Spinal cord (tissue), 9 donors: ENCODE measurements at regions not wholly inside any gene's neighbourhood (a gene's known extent, or its start where the extent isn't known, plus 50 kb on each side); places are given as distances from the start of the nearest gene placed in this dataset.

Experiments
- DNase-seq, 6 donors: peaks; one replicate each; pipeline versions ENCODE4 v3.0.0 to v3.0.0-alpha.2; 2013 to 2015; ENCODE audit warnings: low spot score in 6 of 6, low read depth in 4 of 6
- H3K27ac ChIP-seq: one replicate; pipeline ENCODE4 v1.5.1; 2013; ENCODE audit warnings: low read depth, low read length, control low read depth
- H3K27me3 ChIP-seq: one replicate; pipeline ENCODE4 v1.6.1; 2013; ENCODE audit warnings: low read length; ENCODE audit not compliant: control insufficient read depth, insufficient read depth
- H3K36me3 ChIP-seq: one replicate; pipeline ENCODE4 v1.6.1; 2013; ENCODE audit warnings: low read length; ENCODE audit not compliant: control insufficient read depth, insufficient read depth
- H3K4me1 ChIP-seq: one replicate; pipeline ENCODE4 v1.6.1; 2013; ENCODE audit warnings: low read length; ENCODE audit not compliant: control insufficient read depth, insufficient read depth
- H3K4me3 ChIP-seq: one replicate; pipeline ENCODE4 v1.5.1; 2013; ENCODE audit warnings: low read depth, low read length, control low read depth
- H3K9me3 ChIP-seq: one replicate; pipeline ENCODE4 v1.6.1; 2013; ENCODE audit warnings: low read length; ENCODE audit not compliant: control insufficient read depth, insufficient read depth
- WGBS: methylation state at CpG from one replicate; pipeline ENCODE4 v1.1.5; 2013; ENCODE audit warnings: missing lambda C conversion rate; ENCODE audit not compliant: insufficient coverage; 5-methylcytosine and 5-hydroxymethylcytosine counted together
- donor health status: healthy.

DNA sequence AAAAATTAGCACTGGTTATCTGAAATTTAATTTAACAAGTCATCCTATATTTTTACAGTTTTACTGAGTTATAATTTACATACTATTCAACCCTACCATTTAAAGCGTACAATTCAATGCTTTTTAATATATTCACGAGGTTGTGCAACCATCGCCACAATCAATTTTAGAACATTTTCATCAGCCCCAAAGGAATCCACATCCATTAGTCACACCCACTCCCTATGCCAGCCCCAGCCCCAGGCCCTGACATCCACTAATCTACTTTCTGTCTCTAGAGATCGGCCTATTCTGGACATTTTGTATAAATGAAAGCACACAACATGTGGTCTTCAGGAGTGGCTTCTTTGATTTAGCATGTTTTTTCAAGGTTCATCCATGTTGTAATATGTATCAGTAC, 134.7 kb downstream of the PSMG1 start:
- Histone ChIP-seq H3K9me3 (no peaks in the 10 kb centered on the region), H3K4me1 (no peaks in the 10 kb centered on the region)

DNA sequence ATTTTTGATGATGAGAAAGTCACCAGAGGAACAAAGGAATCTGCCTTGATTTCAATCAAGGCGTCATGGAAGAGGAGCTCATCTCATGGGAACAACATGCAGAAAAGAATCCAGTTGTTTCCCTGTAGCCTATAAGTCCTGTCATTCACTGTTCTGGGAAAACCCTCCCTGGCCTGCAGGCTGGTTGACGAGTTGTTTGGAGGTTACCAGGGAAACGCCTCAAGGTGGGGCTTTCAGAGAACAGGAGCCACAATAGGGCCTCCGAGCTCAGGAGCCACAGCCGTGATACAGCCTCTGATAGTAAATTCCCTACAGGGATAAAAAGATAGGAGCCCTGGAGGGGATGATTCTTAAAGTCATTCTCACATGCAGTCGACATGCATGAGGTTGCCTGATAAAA, 135.2 kb downstream of the PSMG1 start:
- DNase-seq: no peak
- no peak overlapping the region for H3K27ac ChIP-seq
- WGBS: 31% methylated on average over 1 of the region's 6 CpGs
- H3K27me3 ChIP-seq: no peaks in the 10 kb centered on the region
- no peaks in the 10 kb centered on the region for H3K4me1 ChIP-seq
- no peaks in the 10 kb centered on the region for H3K9me3 ChIP-seq
- no peaks in the 10 kb centered on the region for H3K36me3 ChIP-seq
- H3K4me3 ChIP-seq: no peak overlapping the region

More for the DNA sequence above, 134.7 kb downstream of the PSMG1 start:
- H3K4me3 ChIP-seq: no peak overlapping the region
- DNase-seq: no peak
- no peaks in the 10 kb centered on the region for H3K36me3 ChIP-seq
- 69% methylated on average over 3 of the region's 4 CpGs for WGBS
- no peaks in the 10 kb centered on the region for H3K27me3 ChIP-seq
- H3K27ac ChIP-seq: no peak overlapping the region

DNA sequence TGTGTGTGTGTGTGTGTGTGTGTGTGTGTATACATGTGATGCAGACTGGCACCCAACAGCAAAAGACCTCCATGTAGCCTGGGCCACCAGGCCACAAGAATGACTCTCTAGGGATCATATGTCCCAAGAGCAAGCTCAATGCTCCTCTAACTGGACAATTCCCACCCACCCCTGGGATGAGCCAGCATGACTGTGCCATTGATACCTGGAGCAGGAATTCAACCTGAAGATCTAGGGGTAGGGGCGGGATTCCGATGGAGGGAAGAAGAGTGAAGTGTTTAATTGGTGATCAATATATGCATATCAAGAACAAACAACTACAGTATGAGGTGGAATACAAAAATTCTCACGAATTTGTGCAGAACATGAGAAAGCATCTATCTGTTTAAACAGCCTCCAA, 136.2 kb downstream of the PSMG1 start:
- H3K9me3 ChIP-seq: no peaks in the 10 kb centered on the region
- H3K4me3 ChIP-seq: no peak overlapping the region
- no peak for DNase-seq
- no peak overlapping the region for H3K27ac ChIP-seq
- no peaks in the 10 kb centered on the region for H3K27me3 ChIP-seq
- no CpG with 5 or more reads among the region's 3 CpGs for WGBS
- no peaks in the 10 kb centered on the region for H3K36me3 ChIP-seq
- no peaks in the 10 kb centered on the region for H3K4me1 ChIP-seq

DNA sequence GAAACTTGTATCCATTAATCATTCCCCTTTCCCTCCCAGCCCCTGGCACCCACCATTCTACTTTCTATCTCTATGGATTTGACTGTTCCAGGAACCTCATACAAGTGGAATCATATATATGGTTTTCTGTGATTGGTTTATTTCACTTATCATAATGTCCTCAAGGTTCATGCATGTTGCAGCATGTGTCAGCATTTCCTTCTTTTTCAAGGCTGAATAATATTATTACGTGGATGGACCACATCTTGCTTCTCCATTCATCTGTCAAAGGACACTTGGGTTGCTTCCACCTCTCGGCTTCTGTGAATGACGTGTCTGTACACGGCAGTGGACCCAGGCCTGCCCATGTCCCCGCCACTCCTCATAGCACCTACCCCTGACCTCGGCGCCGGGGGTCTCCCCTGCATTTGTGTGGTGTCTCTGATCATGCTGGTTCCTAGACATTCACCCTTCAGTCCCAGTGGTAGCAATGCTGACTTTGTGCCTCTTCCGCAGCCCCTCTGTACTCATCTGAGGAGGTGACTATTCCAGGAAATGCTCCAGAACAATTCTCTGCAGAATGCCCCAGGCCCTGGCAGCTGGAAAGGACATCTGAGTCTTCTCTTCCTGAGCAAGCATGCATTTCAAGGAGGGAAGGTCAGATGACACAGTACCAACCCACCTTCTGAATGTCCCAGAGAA, 136.9 kb downstream of the PSMG1 start:
- H3K4me3 ChIP-seq: no peak overlapping the region
- H3K27ac ChIP-seq: no peak overlapping the region
- no peaks in the 10 kb centered on the region for H3K9me3 ChIP-seq
- DNase-seq: no peak
- no peaks in the 10 kb centered on the region for H3K27me3 ChIP-seq
- 96% methylated on average over 7 of the region's 9 CpGs for WGBS
- no peaks in the 10 kb centered on the region for H3K36me3 ChIP-seq
- no peaks in the 10 kb centered on the region for H3K4me1 ChIP-seq

DNA sequence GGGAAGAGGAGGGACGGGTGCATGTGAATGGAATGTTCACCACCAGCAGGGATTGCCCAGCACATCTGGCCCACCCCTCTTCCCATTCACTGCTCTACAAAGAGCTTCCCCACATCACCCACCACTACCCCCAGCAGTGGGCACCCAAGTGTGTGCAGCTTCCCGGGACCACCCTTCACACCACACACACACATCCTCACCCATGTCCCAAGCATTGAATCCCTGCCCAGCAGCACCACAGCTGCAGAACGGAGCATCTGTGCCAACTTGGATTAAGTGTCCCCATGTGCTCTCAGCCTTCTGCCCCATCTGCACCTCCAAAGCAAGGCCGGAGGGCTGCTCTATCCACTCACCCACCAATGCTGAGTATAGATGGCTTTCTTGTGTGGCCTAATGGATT, 141.4 kb downstream of the PSMG1 start:
- Histone ChIP-seq H3K27ac (no peak overlapping the region), H3K36me3 (no peaks in the 10 kb centered on the region), H3K9me3 (no peaks in the 10 kb centered on the region), H3K4me3 (no peak overlapping the region), H3K27me3 (no peaks in the 10 kb centered on the region), H3K4me1 (no peaks in the 10 kb centered on the region)
- no peak for DNase-seq
- WGBS: 88% methylated on average over 1 of the region's 4 CpGs

DNA sequence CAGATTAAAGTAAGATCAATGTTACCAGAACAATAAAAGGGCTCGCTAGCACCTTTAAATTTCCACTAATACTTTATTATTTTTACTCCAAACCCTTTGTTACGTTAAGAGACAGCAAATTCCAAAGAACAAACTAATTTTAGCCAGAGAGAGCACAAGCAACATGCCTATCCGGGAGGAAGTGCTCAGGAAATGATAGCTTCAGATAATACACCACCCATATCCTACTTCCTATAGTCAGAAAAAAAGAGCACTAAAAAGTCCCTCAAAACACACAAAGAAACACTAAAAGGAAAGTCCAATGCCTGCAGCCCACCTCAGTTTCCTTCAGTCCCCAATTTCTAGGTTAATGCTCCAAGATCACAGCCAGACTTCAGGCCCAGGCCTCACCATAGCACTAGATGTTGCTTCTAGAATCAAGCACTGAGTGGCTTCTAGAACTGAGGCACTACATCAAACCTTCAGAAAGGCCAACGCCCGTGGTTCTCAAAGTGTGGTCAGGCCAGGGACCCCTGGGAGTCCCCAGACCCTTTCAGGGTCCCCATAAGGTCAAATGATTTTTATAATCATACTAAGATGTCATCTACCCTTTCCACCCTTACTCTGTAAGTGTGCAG, 142.6 kb downstream of the PSMG1 start:
- no peaks in the 10 kb centered on the region for H3K36me3 ChIP-seq
- no peak for DNase-seq
- no peaks in the 10 kb centered on the region for H3K9me3 ChIP-seq
- no peak overlapping the region for H3K27ac ChIP-seq
- no peaks in the 10 kb centered on the region for H3K4me1 ChIP-seq
- no peak overlapping the region for H3K4me3 ChIP-seq
- no peaks in the 10 kb centered on the region for H3K27me3 ChIP-seq
- WGBS: 76% methylated on average over 3 of the region's 5 CpGs

DNA sequence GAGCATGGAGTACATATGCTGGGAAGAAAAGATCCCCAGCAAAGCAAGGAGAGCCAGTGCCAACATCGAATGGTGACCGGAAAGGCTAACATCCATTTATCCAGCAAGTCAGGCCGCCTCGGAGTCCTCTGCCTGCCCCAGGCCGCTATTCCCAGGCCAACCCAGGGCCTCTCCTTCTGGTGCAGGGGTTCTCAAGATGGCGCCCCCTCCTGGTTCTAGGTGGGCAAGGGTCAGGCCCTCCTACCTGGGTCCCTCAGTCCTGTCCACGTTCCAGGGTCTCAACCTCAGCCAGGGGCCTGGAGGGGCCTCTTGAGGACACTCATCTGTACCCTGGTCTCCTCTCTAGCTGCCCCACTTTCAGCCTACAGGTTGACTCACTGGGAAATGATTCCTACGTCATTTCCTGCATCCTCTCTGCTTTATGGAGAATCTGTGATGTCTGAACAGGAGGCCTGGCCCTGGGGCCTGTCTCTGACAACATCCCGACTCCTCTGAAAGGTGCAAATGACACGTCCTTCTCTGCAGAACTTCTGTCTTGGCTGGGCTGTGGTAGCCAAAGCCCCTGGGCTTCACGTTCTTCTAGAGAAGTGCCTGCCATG, 145.3 kb downstream of the PSMG1 start:
- H3K36me3 ChIP-seq: no peaks in the 10 kb centered on the region
- no peaks in the 10 kb centered on the region for H3K9me3 ChIP-seq
- H3K27me3 ChIP-seq: no peaks in the 10 kb centered on the region
- DNase-seq: no peak
- 90% methylated on average over 10 of the region's 11 CpGs for WGBS
- no peak overlapping the region for H3K4me3 ChIP-seq
- peaks cover 8% of the 10 kb centered on the region for H3K4me1 ChIP-seq
- H3K27ac ChIP-seq: no peak overlapping the region

DNA sequence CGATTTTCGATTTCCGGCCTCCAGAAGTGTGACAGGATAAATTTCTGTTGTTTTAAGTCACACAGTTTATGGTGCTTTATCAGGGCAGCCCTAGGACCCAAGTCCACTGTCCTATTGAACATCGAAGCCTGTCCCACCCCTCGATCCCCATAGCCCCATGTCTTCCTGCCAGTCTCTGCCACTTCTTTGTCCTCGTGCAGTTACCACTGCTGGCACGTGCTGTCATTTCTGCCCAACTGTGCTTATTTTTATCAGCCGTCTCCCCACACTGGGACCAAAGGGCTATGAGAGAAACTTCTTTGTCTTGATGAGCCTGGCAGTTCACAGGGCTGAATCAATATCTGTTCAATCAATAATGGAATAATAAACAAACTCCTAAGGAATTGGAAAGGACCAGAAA, 146.7 kb downstream of the PSMG1 start:
- no peak for DNase-seq
- H3K4me1 ChIP-seq: peaks cover 8% of the 10 kb centered on the region
- H3K27me3 ChIP-seq: no peaks in the 10 kb centered on the region
- no peaks in the 10 kb centered on the region for H3K36me3 ChIP-seq
- 82% methylated on average over 7 of the region's 8 CpGs for WGBS
- H3K9me3 ChIP-seq: no peaks in the 10 kb centered on the region
- H3K4me3 ChIP-seq: no peak overlapping the region
- H3K27ac ChIP-seq: no peak overlapping the region

DNA sequence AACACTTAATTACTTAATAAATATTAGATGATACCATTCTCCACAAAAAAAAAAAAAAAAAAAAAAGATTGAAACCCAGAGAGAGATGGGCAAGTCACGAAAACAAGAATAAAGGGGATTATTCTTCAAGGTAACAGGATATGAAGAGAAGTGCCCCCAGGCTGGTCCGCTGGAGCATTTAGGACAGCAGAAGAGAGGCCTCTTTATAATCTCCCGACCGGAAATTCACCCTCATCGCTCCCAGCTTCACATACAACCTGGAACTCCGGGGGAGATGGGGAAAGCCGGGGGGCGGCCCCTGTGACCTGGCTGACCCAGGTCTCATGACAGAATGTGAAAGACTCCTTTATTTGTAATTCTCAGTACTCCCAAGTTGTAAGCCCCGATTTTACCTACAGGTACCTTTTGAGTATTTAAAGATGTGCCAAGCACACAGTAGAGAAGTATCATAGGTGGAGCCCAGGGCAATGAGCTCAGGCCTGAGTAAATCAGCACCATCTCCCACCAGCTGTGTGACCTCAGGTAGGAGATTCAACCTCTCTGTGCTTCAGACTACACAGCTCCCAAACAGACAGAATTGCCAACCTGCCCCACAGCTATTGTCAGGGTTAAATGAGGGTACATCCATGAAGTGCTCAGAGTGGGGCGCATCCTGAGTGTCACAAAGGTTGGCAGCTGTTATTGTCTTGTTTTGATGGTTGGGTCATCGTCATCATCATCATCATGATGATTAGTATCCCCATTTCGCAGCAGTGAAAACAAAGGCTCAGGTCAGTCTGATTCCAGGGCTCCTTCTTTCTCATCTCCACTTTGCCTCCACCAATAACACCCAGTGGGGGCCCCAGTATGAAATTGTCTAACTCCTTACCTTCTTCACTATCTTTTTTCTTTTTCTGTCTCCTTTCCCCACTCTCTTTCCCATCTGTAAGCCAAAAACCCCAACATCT, 148.4 kb downstream of the PSMG1 start:
- peaks cover 15% of the 10 kb centered on the region for H3K4me1 ChIP-seq

More for the DNA sequence above, 148.4 kb downstream of the PSMG1 start:
- H3K4me3 ChIP-seq: no peak overlapping the region
- H3K36me3 ChIP-seq: no peaks in the 10 kb centered on the region
- H3K27me3 ChIP-seq: no peaks in the 10 kb centered on the region
- DNase-seq: no peak
- H3K27ac ChIP-seq: peak overlapping the region; percentile 47
- 47% methylated on average over 5 of the region's 12 CpGs for WGBS
- H3K9me3 ChIP-seq: no peaks in the 10 kb centered on the region
